HG03571 (cell line): ENCODE measurements at regions not wholly inside any gene's neighbourhood (a gene's known extent, or its start where the extent isn't known, plus 50 kb on each side); places are given as distances from the start of the nearest gene placed in this dataset.

Experiments
- ATAC-seq: cut with Tn5 transposase; IDR thresholded peaks from one replicate; pipeline ENCODE4 v1.9.1; 2021; ENCODE audit not compliant: unreplicated experiment

- no peak for ATAC-seq
Measured at GRCh38 chr11:110891411-110891810, 179.2 kb upstream of the ARHGAP20 start.

- no peak for ATAC-seq
Measured at GRCh38 chr11:110890995-110891394, 178.8 kb upstream of the ARHGAP20 start.

- ATAC-seq = no peak
Measured at GRCh38 chr11:110886288-110886970, 174.2 kb upstream of the ARHGAP20 start.

DNA sequence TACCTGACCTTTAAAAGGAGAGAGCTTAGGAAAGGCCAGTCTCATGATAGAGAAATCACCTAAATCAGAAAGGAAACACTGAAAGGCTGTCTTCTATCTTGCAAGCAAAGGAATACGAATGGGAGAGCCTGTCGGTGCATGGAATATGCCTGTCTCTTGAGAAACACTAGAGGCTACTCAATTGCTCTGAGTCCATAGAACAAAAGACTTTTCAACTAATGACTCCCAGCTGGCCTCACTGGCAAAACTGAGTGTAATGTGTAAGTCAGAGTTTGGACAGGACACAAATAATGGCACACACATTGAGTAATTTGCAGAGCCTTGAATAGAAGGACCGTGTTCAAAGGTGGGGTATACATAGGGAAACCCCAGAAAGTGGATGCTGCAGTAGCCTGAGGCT is 171.0 kb upstream of the ARHGAP20 start:
- no peak for ATAC-seq

DNA sequence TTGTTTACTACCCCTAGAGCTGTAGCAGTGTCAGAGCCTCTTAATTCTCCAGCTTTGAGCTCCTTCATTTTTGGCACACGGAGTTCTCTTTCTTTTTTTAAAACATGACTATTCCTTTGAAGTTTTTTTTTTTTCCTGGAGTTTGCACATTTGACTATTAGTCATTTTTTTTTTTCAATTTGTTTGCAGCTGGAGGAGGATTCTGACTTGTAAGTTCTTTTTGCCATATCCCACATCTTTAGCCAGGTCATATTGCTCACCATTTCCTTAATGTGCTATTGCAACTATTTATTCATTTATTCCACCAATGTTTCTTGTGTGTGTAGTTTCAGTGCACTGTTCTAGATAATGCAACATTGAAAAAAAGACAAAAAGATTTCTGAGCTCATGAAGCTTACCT is 166.3 kb upstream of the ARHGAP20 start:
- no peak for ATAC-seq

DNA sequence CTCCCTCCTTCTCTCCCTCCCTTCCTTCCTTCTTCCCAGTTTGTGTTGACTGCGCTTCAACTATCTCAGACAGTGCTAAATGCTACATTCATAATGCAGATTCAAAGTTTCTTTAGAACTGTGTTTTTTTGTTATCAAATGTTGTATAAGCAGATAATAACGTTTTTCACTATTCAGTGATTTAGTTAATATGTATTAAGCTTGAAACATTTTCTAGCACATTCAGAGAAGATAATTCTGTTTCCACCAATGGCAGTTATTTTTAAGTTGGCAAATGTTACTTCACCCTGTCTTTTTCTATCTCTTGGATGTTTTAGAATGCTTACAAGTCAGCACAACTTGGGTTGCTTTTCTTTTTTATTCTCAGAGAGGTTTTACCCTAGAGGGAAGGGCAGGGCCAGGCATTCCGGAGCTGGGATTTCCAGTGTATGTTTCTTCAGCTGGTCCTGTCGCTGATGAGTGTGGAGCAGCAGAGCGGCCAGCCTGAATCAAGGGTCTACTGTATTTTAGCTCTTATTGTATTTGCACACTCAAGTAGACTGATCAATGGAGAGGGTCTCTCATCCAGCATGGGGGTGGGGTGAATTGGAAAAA is 162.3 kb upstream of the ARHGAP20 start:
- no peak for ATAC-seq

DNA sequence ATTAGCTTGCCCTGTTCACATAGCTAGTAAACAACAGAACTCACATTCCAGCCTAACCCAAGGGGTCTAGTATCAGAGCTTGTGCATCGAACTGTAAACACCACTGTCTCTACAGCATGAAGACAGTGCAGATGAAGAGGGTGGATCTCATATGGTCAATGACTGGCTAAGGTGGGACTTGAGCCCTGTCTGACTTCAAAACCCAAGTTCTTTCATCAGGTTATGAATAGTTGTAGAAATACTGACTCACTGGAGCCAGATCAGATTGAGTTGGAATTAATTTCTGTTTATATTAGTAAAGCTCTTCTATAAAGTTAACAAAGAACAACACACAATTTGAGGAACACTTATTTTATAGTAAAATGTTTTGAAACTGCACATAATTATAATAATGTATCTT is 161.7 kb upstream of the ARHGAP20 start:
- ATAC-seq = no peak

DNA sequence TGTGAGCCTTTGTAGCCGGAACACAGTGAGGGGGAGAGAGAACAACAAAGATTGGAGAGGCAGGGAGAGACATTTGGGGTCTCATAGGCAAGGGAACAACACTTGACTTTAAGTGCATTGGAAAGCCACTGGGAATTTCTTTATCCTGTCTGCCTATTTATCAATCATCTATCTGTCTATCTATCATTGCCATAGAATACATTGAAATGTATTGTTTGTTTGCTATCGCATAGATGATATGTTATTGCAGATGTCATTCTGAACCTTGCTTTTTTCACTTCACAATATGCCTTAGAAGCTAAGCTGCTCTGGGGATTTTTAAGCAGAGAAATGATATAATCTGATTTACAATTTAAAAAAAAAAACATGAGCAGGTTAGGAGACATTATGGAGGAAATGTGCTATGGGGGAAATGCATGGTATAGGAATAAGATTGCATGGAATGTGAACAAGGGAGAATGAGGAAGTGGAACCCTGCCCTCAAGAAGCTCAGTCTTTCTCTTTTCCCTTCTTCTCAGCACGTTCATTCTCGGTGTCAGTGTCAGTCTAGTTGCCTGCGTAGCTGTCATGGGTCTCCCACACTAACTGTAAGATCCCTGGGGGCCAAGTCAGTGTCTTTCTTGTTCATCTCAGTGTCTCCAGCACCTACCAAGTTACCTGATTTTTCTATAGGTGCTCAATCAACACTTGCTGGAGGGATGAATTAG is 158.7 kb upstream of the ARHGAP20 start:
- no peak for ATAC-seq

- no peak for ATAC-seq
Measured at GRCh38 chr11:110867951-110868350, 155.7 kb upstream of the ARHGAP20 start.

GRCh38 chr11:110866081-110866480 is 153.8 kb upstream of the ARHGAP20 start:
- no peak for ATAC-seq

- no peak for ATAC-seq
Measured at GRCh38 chr11:110862407-110862806, 150.2 kb upstream of the ARHGAP20 start.

DNA sequence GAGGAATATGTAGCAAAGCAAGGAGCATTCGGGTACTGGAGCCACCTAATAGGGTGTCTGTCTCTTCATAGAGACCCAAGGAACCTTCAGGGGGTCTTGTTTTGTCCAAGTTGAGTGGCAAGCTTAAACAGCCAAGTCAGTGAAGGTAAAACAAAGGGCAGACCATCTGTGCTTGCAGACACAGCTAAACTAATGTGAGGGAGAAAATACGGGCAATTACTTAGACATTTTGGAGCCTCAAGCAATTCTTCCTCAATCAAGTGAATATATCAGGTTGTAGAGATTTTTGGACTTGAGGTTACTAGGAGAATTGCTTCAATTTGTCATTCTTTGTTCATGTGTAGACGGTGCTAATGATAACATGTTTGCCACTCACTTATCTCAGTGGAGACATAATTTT is 148.2 kb upstream of the ARHGAP20 start:
- no peak for ATAC-seq

- no peak for ATAC-seq
Measured at GRCh38 chr11:110859998-110860397, 147.8 kb upstream of the ARHGAP20 start.

DNA sequence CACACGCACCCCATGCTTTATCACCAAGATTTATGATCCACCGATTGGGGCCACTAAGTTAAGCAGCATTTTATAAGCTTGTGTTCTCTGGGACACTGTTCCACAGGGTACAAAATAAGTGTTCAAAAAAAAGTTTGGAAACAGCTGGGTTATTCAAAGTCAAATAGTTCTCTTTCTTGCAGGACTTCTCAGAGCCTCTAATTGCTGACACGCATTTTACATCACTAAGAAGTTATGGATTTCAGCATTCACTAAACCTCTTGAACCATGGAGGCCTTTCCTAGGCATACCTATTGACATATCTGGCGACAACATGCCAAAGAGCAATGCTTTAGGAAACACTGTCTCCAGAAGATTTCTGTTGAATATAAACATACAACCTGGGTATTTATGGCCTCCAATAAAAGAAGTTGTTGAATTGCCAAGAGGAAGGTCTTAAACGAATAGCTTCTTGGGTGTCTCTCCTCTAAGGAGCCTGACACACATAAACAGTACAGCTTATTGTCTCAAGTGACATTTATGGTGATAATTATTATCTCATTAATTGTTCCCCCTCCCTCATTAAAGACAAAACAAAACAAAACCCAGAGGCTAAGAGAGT is 147.1 kb upstream of the ARHGAP20 start:
- ATAC-seq = no peak

- ATAC-seq = peak; percentile 47
Measured at GRCh38 chr11:110858547-110858921, 146.3 kb upstream of the ARHGAP20 start.

GRCh38 chr11:110857892-110858546 is 145.8 kb upstream of the ARHGAP20 start:
- peak; percentile 40 for ATAC-seq

- peak; percentile 59 for ATAC-seq
Measured at GRCh38 chr11:110856996-110857812, 145.0 kb upstream of the ARHGAP20 start.

- no peak for ATAC-seq
Measured at GRCh38 chr11:110856340-110856739, 144.1 kb upstream of the ARHGAP20 start.

DNA sequence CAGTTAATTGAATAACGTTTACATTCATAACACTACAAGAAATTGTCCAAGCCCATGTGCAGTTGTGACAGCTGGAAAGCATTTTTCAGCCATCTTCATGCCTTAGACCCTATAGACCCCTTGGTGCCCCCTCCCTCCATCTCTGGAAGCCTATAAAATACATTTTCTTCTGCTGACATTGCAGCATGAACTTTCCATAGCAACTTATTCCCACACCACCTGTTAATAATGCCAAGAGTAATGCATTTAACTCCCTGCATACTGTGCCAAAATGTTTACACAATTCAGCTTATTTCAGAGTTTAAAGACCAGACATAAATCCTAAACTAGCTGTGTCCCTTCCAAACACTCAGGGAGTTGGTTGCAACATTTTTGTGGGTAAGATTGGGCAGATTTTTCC is 143.0 kb upstream of the ARHGAP20 start:
- no peak for ATAC-seq

- no peak for ATAC-seq
Measured at GRCh38 chr11:110852921-110853490, 140.8 kb upstream of the ARHGAP20 start.
